AG10803 (cell line): ENCODE measurements at regions not wholly inside any gene's neighbourhood (a gene's known extent, or its start where the extent isn't known, plus 50 kb on each side); places are given as distances from the start of the nearest gene placed in this dataset.

ENCODE experiments used
- DNase-seq: peaks from one replicate; pipeline ENCODE4 v3.0.0; 2010; ENCODE audit warnings: low read depth
- H3K4me3 ChIP-seq: 2 replicates; pipeline ENCODE4 v1.5.1; 2011; ENCODE audit warnings: mild to moderate bottlenecking, low read length, control low read depth
- TF ChIP-seq, protein P1 (sequence below): conservative IDR thresholded peaks from 2 replicates; pipeline ENCODE4 v1.5.1; 2011; ENCODE audit warnings: mild to moderate bottlenecking, low read length, control low read depth, inconsistent platforms

DNA sequence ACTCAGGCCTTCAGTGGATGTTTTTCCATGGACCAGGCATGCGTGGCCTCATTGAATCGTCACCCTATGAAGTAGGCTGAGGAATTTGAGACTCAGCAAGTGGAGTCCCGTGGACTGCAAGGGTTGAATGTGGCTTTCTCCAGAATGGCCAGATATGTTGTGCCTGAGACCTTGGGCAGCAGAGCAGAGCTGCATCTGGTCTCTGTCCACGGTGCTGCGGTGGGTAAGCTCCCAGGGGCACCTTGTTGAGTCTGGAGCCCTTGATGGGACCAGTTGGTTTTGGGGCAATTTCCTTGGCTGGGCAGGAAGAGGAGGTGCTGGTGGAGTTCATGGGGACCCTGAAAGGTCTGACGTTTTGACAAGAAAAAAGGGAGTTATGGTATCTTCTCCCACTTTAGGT is 368.1 kb upstream of the EEF2KMT start:
- no peak for DNase-seq
- H3K4me3 ChIP-seq, result no peak overlapping the region
- TF ChIP-seq, protein P1, sequence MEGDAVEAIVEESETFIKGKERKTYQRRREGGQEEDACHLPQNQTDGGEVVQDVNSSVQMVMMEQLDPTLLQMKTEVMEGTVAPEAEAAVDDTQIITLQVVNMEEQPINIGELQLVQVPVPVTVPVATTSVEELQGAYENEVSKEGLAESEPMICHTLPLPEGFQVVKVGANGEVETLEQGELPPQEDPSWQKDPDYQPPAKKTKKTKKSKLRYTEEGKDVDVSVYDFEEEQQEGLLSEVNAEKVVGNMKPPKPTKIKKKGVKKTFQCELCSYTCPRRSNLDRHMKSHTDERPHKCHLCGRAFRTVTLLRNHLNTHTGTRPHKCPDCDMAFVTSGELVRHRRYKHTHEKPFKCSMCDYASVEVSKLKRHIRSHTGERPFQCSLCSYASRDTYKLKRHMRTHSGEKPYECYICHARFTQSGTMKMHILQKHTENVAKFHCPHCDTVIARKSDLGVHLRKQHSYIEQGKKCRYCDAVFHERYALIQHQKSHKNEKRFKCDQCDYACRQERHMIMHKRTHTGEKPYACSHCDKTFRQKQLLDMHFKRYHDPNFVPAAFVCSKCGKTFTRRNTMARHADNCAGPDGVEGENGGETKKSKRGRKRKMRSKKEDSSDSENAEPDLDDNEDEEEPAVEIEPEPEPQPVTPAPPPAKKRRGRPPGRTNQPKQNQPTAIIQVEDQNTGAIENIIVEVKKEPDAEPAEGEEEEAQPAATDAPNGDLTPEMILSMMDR, result no peak

DNA sequence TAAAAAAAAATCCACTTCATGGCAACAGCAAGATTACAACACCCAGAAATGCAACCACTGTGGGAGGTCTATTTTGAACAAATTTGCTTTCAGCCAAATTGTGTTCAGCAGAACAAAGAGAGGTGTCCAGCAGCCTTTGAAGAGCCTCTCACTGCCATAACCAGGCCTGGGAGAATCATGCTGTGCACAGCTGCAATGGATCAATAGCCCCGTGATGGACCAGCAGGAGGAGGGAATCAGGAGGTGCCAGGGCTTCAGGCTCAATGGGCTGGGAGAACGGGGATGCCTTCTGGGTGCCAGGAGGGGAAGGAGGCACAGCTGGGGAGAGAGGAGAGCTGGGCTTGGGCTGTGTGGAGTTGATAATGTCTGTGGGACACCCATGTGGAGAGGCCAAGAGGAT is 366.2 kb upstream of the EEF2KMT start:
- DNase-seq, result no peak
- TF ChIP-seq, protein P1, result no peak
- no peak overlapping the region for H3K4me3 ChIP-seq

- H3K4me3 ChIP-seq, result no peak overlapping the region
- DNase-seq, result no peak
- TF ChIP-seq, protein P1, result no peak
Observed at GRCh38 chr16:5461574-5461973, 364.0 kb upstream of the EEF2KMT start.

GRCh38 chr16:5461141-5461540 is 363.5 kb upstream of the EEF2KMT start:
- TF ChIP-seq, protein P1, result no peak
- DNase-seq, result no peak
- H3K4me3 ChIP-seq, result no peak overlapping the region

GRCh38 chr16:5460701-5461100 is 363.1 kb upstream of the EEF2KMT start:
- H3K4me3 ChIP-seq, result no peak overlapping the region
- TF ChIP-seq, protein P1, result no peak
- DNase-seq, result no peak

DNA sequence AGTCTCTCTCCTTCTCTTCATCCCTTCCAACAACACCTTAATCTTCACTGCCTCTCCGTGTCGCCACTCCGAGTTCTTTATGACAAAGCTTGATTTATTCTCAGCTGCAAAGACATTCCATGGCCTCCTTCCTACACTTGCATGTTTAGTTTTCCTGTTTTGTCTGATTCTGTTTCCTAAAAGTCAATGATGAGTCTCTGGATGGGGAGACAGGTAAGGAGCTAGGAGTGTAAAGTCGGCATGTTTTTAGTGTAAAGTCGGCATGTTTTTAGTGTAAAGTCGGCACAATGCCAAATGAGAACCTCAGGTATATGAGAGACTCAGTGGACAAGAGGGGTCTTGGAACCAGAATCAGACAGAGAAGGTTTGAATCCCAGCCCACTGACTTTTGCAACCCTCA is 362.3 kb upstream of the EEF2KMT start:
- TF ChIP-seq, protein P1, result no peak
- no peak for DNase-seq
- no peak overlapping the region for H3K4me3 ChIP-seq

DNA sequence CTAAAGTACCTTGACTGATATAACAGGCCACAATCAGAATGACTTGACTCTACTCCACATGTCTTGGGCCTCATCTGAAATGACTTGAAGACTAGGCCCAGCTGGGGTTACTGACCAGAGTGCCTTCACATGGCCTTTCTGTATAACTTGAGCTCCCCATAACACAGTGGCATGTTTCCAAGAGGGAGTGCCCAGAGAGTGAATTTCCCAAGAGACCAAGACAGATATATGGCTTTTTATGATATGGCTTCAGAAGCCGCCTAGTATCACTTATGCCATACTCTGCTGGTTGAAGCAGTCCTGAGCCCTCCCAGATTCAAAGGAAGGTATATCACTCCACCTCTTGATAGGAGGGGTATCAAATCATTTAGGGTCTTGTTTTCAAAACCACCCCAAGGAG is 357.5 kb upstream of the EEF2KMT start:
- TF ChIP-seq, protein P1, result no peak
- DNase-seq, result no peak
- H3K4me3 ChIP-seq, result no peak overlapping the region
